ENCODE measurements at regions not wholly inside any gene's neighbourhood (a gene's known extent, or its start where the extent isn't known, plus 50 kb on each side); places are given as distances from the start of the nearest gene placed in this dataset.

GRCh38 chr18:39345321-39345720, 1779.7 kb upstream of the CELF4 start:
- TF ChIP-seq EP300 (IDR thresholded peaks at IDR 0.05) (no peak), POLR2A (IDR thresholded peaks at IDR 0.05) (no peak), CTCF (IDR thresholded peaks at IDR 0.05) (no peak)
- H3K27ac ChIP-seq, result no peak overlapping the region
- no peaks in the 10 kb centered on the region for H3K27me3 ChIP-seq
- no peak for DNase-seq (ENCODE audit: low spot score in 2 of 2)
- 63 to 80% methylated on average over 2 of the region's 2 CpGs for WGBS, 2 donors
- no peaks in the 10 kb centered on the region for H3K36me3 ChIP-seq
- H3K4me1 ChIP-seq, result no peaks in the 10 kb centered on the region
- H3K4me3 ChIP-seq, result no peak overlapping the region
- H3K9me3 ChIP-seq, result no peaks in the 10 kb centered on the region

- H3K27ac ChIP-seq, result no peak overlapping the region
- TF ChIP-seq CTCF (IDR thresholded peaks at IDR 0.05) (no peak), POLR2A (IDR thresholded peaks at IDR 0.05) (no peak), EP300 (IDR thresholded peaks at IDR 0.05) (no peak)
These were observed 1778.9 kb upstream of the CELF4 start for GRCh38 chr18:39344487-39344886.

GRCh38 chr18:39341129-39341528, 1775.5 kb upstream of the CELF4 start:
- no peaks in the 10 kb centered on the region for H3K27me3 ChIP-seq
- H3K4me3 ChIP-seq, result no peak overlapping the region
- no peak overlapping the region for H3K27ac ChIP-seq
- no peaks in the 10 kb centered on the region for H3K4me1 ChIP-seq
- WGBS, 2 donors, result 83 to 92% methylated on average over 2 of the region's 2 CpGs
- no peaks in the 10 kb centered on the region for H3K36me3 ChIP-seq
- TF ChIP-seq POLR2A (IDR thresholded peaks at IDR 0.05), result no peak
- TF ChIP-seq EP300 (IDR thresholded peaks at IDR 0.05), result no peak
- TF ChIP-seq CTCF (IDR thresholded peaks at IDR 0.05), result no peak
- DNase-seq (ENCODE audit: low spot score in 2 of 2), result no peak
- no peaks in the 10 kb centered on the region for H3K9me3 ChIP-seq

More at GRCh38 chr18:39344487-39344886, 1778.9 kb upstream of the CELF4 start:
- H3K4me1 ChIP-seq, result no peaks in the 10 kb centered on the region
- H3K9me3 ChIP-seq, result no peaks in the 10 kb centered on the region
- 88 to 90% methylated on average over 5 of the region's 5 CpGs for WGBS, 2 donors
- no peaks in the 10 kb centered on the region for H3K27me3 ChIP-seq
- H3K4me3 ChIP-seq, result no peak overlapping the region
- DNase-seq (ENCODE audit: low spot score in 2 of 2), result no peak
- H3K36me3 ChIP-seq, result no peaks in the 10 kb centered on the region

- 32 to 56% methylated on average over 1 of the region's 1 CpG for WGBS, 2 donors
- no peaks in the 10 kb centered on the region for H3K9me3 ChIP-seq
- H3K36me3 ChIP-seq, result no peaks in the 10 kb centered on the region
- H3K4me1 ChIP-seq, result no peaks in the 10 kb centered on the region
- TF ChIP-seq EP300 (IDR thresholded peaks at IDR 0.05) (no peak), POLR2A (IDR thresholded peaks at IDR 0.05) (no peak), CTCF (IDR thresholded peaks at IDR 0.05) (no peak)
- DNase-seq (ENCODE audit: low spot score in 2 of 2), result no peak
- H3K27ac ChIP-seq, result no peak overlapping the region
- no peaks in the 10 kb centered on the region for H3K27me3 ChIP-seq
- H3K4me3 ChIP-seq, result no peak overlapping the region
These were observed 1774.8 kb upstream of the CELF4 start for GRCh38 chr18:39340418-39340817.

- no peaks in the 10 kb centered on the region for H3K9me3 ChIP-seq
- no peak overlapping the region for H3K27ac ChIP-seq
- TF ChIP-seq POLR2A (IDR thresholded peaks at IDR 0.05) (no peak), EP300 (IDR thresholded peaks at IDR 0.05) (no peak), CTCF (IDR thresholded peaks at IDR 0.05) (no peak)
- H3K4me1 ChIP-seq, result no peaks in the 10 kb centered on the region
- H3K27me3 ChIP-seq, result no peaks in the 10 kb centered on the region
- no peaks in the 10 kb centered on the region for H3K36me3 ChIP-seq
- DNase-seq (ENCODE audit: low spot score in 2 of 2), result no peak
- no peak overlapping the region for H3K4me3 ChIP-seq
These were observed 1764.1 kb upstream of the CELF4 start for GRCh38 chr18:39329496-39330275.
